Neural crest cell (in vitro differentiated cells): ENCODE measurements at regions not wholly inside any gene's neighbourhood (a gene's known extent, or its start where the extent isn't known, plus 50 kb on each side); places are given as distances from the start of the nearest gene placed in this dataset.

Source experiments
- DNase-seq: peaks from one replicate; pipeline ENCODE4 v3.0.0; 2021; ENCODE audit warnings: low read depth, mixed read lengths, low spot score
- H3K27ac Mint-ChIP-seq: one replicate; pipeline ENCODE4 v1.8.0; 2021; ENCODE audit warnings: mild to moderate bottlenecking, mixed read lengths; ENCODE audit not compliant: unreplicated experiment
- H3K27me3 Mint-ChIP-seq: 2 replicates; pipeline ENCODE4 v1.8.0; 2021; ENCODE audit warnings: low read depth, mild to moderate bottlenecking, mixed read lengths
- H3K36me3 Mint-ChIP-seq: 2 replicates; pipeline ENCODE4 v1.8.0; 2021; ENCODE audit warnings: low read depth, mild to moderate bottlenecking, mixed read lengths
- H3K4me1 Mint-ChIP-seq: 2 replicates; pipeline ENCODE4 v1.8.0; 2021; ENCODE audit warnings: mixed read lengths
- H3K4me3 Mint-ChIP-seq: one replicate; pipeline ENCODE4 v1.8.0; 2021; ENCODE audit warnings: mild to moderate bottlenecking, mixed read lengths
- H3K9me3 Mint-ChIP-seq: 2 replicates; pipeline ENCODE4 v1.8.0; 2021; ENCODE audit warnings: mixed read lengths
- CTCF ChIP-seq: fragments of 200-600 bp; sonication (generic); conservative IDR thresholded peaks from 2 replicates; pipeline ENCODE4 v1.5.0; 2021; ENCODE audit warnings: antibody characterized with exemption, mild to moderate bottlenecking

- no peak for TF ChIP-seq CTCF
- H3K9me3 Mint-ChIP-seq: no peaks in the 10 kb centered on the region
- H3K4me3 Mint-ChIP-seq: no peak overlapping the region
Observed at GRCh38 chr10:16117305-16117695, 257.0 kb upstream of the MINDY3 start.

GRCh38 chr10:16119445-16119844, 259.1 kb upstream of the MINDY3 start:
- no peak overlapping the region for H3K4me3 Mint-ChIP-seq
- peaks cover 37% of the 10 kb centered on the region for H3K27me3 Mint-ChIP-seq
- H3K36me3 Mint-ChIP-seq: no peaks in the 10 kb centered on the region
- H3K9me3 Mint-ChIP-seq: no peaks in the 10 kb centered on the region
- no peak for DNase-seq
- H3K4me1 Mint-ChIP-seq: no peaks in the 10 kb centered on the region
- H3K27ac Mint-ChIP-seq: no peak overlapping the region
- no peak for TF ChIP-seq CTCF

More at GRCh38 chr10:16117305-16117695, 257.0 kb upstream of the MINDY3 start:
- H3K4me1 Mint-ChIP-seq: no peaks in the 10 kb centered on the region
- no peak overlapping the region for H3K27ac Mint-ChIP-seq
- DNase-seq: no peak
- H3K27me3 Mint-ChIP-seq: peaks cover 27% of the 10 kb centered on the region
- H3K36me3 Mint-ChIP-seq: no peaks in the 10 kb centered on the region

GRCh38 chr10:16120563-16120962, 260.3 kb upstream of the MINDY3 start:
- no peaks in the 10 kb centered on the region for H3K4me1 Mint-ChIP-seq
- no peak overlapping the region for H3K27ac Mint-ChIP-seq
- peaks cover 39% of the 10 kb centered on the region for H3K27me3 Mint-ChIP-seq
- H3K9me3 Mint-ChIP-seq: no peaks in the 10 kb centered on the region
- H3K4me3 Mint-ChIP-seq: no peak overlapping the region
- DNase-seq: no peak
- TF ChIP-seq CTCF: no peak
- no peaks in the 10 kb centered on the region for H3K36me3 Mint-ChIP-seq

GRCh38 chr10:16141499-16141898, 281.2 kb upstream of the MINDY3 start:
- H3K4me3 Mint-ChIP-seq: no peak overlapping the region

GRCh38 chr10:16146993-16147392, 286.7 kb upstream of the MINDY3 start:
- no peak for TF ChIP-seq CTCF
- no peak overlapping the region for H3K4me3 Mint-ChIP-seq
- H3K9me3 Mint-ChIP-seq: no peaks in the 10 kb centered on the region
- H3K27ac Mint-ChIP-seq: no peak overlapping the region
- no peak for DNase-seq
- H3K27me3 Mint-ChIP-seq: peaks cover 10% of the 10 kb centered on the region
- H3K4me1 Mint-ChIP-seq: no peaks in the 10 kb centered on the region
- H3K36me3 Mint-ChIP-seq: no peaks in the 10 kb centered on the region

More at GRCh38 chr10:16141499-16141898, 281.2 kb upstream of the MINDY3 start:
- no peak overlapping the region for H3K27ac Mint-ChIP-seq
- peaks cover 10% of the 10 kb centered on the region for H3K27me3 Mint-ChIP-seq
- H3K4me1 Mint-ChIP-seq: no peaks in the 10 kb centered on the region
- no peaks in the 10 kb centered on the region for H3K9me3 Mint-ChIP-seq
- no peak for DNase-seq
- no peak for TF ChIP-seq CTCF
- no peaks in the 10 kb centered on the region for H3K36me3 Mint-ChIP-seq

GRCh38 chr10:16155834-16156233, 281.0 kb upstream of the PTER start:
- H3K4me1 Mint-ChIP-seq: peaks cover 10% of the 10 kb centered on the region
- peak; percentile 20 for TF ChIP-seq CTCF
- no peaks in the 10 kb centered on the region for H3K36me3 Mint-ChIP-seq
- no peak overlapping the region for H3K27ac Mint-ChIP-seq
- no peaks in the 10 kb centered on the region for H3K27me3 Mint-ChIP-seq
- H3K4me3 Mint-ChIP-seq: no peak overlapping the region
- no peaks in the 10 kb centered on the region for H3K9me3 Mint-ChIP-seq
- no peak for DNase-seq
